Gastroesophageal sphincter (tissue), 4 donors: ENCODE measurements at regions not wholly inside any gene's neighbourhood (a gene's known extent, or its start where the extent isn't known, plus 50 kb on each side); places are given as distances from the start of the nearest gene placed in this dataset.

ENCODE experiments used
- ATAC-seq: fragments of 150-250 bp; one replicate; pipeline ENCODE4 v1.9.1; 2016; ENCODE audit warnings: mild to moderate bottlenecking, moderate library complexity
- H3K27ac ChIP-seq, 4 donors: fragments of 200-600 bp; sonication (generic) in 3 of 4; 1 replicate in 3 of 4; 2 replicates in 1 of 4; pipeline ENCODE4 v1.5.1; 2016 to 2019
- H3K27me3 ChIP-seq: fragments of 200-600 bp; sonication (generic); one replicate; pipeline ENCODE4 v1.5.1; 2019
- H3K36me3 ChIP-seq, 2 donors: fragments of 200-600 bp; sonication (generic); one replicate each; pipeline ENCODE4 v1.5.1; 2019; ENCODE audit warnings: control low read depth in 1 of 2
- H3K4me1 ChIP-seq, 3 donors: fragments of 200-600 bp; sonication (generic); 1 replicate in 2 of 3; 2 replicates in 1 of 3; pipeline ENCODE4 v1.5.1; 2016 to 2019; ENCODE audit warnings: control low read depth in 2 of 3
- H3K4me3 ChIP-seq, 2 donors: fragments of 200-600 bp; sonication (generic); one replicate each; pipeline ENCODE4 v1.5.1; 2019; ENCODE audit warnings: mild to moderate bottlenecking in 1 of 2, moderate library complexity in 1 of 2
- H3K9me3 ChIP-seq, 3 donors: fragments of 200-600 bp; sonication (generic); one replicate each; pipeline ENCODE4 v1.5.1; 2017 to 2019; ENCODE audit warnings: control low read depth in 2 of 3
- CTCF ChIP-seq, 4 experiments: fragments of 200-600 bp in 2 of 4; fragments of 450-650 bp in 2 of 4; sonication (generic) in 1 of 4; IDR thresholded peaks; one replicate each; pipeline ENCODE4 v1.5.1; 2017 to 2019; ENCODE audit warnings: antibody characterized with exemption in 4 of 4, mild to moderate bottlenecking in 2 of 4, moderate library complexity in 2 of 4
- EP300 ChIP-seq: sonication (generic); formaldehyde crosslinking; IDR thresholded peaks from one replicate; pipeline ENCODE4 v1.6.1; 2017; ENCODE audit warnings: antibody characterized with exemption, mild to moderate bottlenecking
- POLR2A ChIP-seq, 2 donors: fragments of 450-650 bp; IDR thresholded peaks; one replicate each; pipeline ENCODE4 v1.6.1; 2017; ENCODE audit warnings: antibody characterized with exemption in 2 of 2, mild to moderate bottlenecking in 2 of 2, moderate library complexity in 1 of 2
- POLR2AphosphoS5 ChIP-seq: sonication (generic); formaldehyde crosslinking; IDR thresholded peaks from one replicate; pipeline ENCODE4 v1.6.1; 2017; ENCODE audit warnings: antibody characterized with exemption
- WGBS, 2 donors: methylation state at CpG; one replicate each; pipeline ENCODE4 v1.1.5; 2018; ENCODE audit warnings: low coverage in 1 of 2; 5-methylcytosine and 5-hydroxymethylcytosine counted together

DNA sequence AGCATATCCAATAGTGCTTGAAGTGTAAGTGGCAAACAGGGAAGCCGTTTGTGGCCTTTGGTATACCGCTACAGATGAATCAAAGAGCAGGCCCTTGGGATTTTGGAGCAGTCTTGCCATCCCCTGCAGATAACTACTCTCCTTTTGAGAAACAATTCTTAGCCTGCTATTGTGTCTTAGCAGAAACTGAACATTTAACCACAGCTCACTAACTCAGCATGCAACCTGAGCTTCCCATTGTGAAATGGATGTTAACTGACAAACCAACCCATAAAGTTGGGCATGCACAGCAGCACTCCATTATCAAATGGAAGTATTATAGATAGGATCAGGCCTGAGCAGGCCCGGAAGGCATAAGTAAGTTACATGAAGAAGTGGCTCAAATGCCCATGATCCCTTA is 315.3 kb upstream of the PTGER4 start:
- ATAC-seq: no peak
- no peak overlapping the region for H3K4me3 ChIP-seq
- H3K27me3 ChIP-seq: no peaks in the 10 kb centered on the region
- WGBS, 2 donors: 86 to 100% methylated on average over 1 to 3 of the region's 3 CpGs
- no peaks in the 10 kb centered on the region for H3K9me3 ChIP-seq
- no peaks in the 10 kb centered on the region for H3K4me1 ChIP-seq
- H3K27ac ChIP-seq: no peak overlapping the region
- H3K36me3 ChIP-seq: no peaks in the 10 kb centered on the region
- no peak for TF ChIP-seq POLR2A (IDR thresholded peaks at IDR 0.05)
- TF ChIP-seq EP300: no peak
- TF ChIP-seq CTCF (IDR thresholded peaks at IDR 0.05): no peak
- no peak for TF ChIP-seq POLR2AphosphoS5

GRCh38 chr5:40361378-40361777 is 318.3 kb upstream of the PTGER4 start:
- Histone ChIP-seq H3K4me1 (peaks cover 0 to 18% (median 0%) of the 10 kb centered on the region in 3 donors), H3K27ac (no peak overlapping the region), H3K27me3 (no peaks in the 10 kb centered on the region), H3K36me3 (no peaks in the 10 kb centered on the region), H3K9me3 (no peaks in the 10 kb centered on the region), H3K4me3 (no peak overlapping the region)
- TF ChIP-seq POLR2AphosphoS5: no peak
- no peak for TF ChIP-seq CTCF (IDR thresholded peaks at IDR 0.05)
- no peak for TF ChIP-seq POLR2A (IDR thresholded peaks at IDR 0.05)
- TF ChIP-seq EP300: no peak
- ATAC-seq: no peak
- WGBS, 2 donors: 100% methylated on average over 2 of the region's 2 CpGs

DNA sequence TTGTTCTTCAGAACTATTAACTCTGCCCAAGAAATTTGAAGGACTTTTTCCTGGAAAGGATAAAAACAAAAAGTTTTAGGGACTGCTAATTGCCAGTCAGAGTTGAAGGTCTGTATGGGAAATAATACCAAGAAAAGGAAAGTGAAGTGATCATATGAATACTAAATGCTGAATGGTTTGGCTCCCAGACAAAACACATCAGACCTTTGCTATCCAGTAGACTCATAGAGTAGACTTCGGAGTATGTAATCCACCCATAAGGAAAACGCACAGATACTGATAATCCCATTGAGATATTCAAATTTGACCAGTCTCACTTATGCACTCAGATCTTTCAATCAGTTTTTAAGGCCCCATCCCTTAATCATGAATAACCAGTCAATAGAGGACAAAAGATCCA is 319.0 kb upstream of the PTGER4 start:
- no peaks in the 10 kb centered on the region for H3K27me3 ChIP-seq
- no peak for TF ChIP-seq CTCF (IDR thresholded peaks at IDR 0.05)
- no peak for TF ChIP-seq POLR2AphosphoS5
- TF ChIP-seq POLR2A (IDR thresholded peaks at IDR 0.05): no peak
- TF ChIP-seq EP300: no peak
- ATAC-seq: no peak
- no peak overlapping the region for H3K27ac ChIP-seq
- WGBS, 2 donors: 63 to 88% methylated on average over 2 of the region's 2 CpGs
- no peaks in the 10 kb centered on the region for H3K36me3 ChIP-seq
- H3K9me3 ChIP-seq: no peaks in the 10 kb centered on the region
- peaks cover 0 to 25% (median 0%) of the 10 kb centered on the region in 3 donors for H3K4me1 ChIP-seq
- H3K4me3 ChIP-seq: no peak overlapping the region

DNA sequence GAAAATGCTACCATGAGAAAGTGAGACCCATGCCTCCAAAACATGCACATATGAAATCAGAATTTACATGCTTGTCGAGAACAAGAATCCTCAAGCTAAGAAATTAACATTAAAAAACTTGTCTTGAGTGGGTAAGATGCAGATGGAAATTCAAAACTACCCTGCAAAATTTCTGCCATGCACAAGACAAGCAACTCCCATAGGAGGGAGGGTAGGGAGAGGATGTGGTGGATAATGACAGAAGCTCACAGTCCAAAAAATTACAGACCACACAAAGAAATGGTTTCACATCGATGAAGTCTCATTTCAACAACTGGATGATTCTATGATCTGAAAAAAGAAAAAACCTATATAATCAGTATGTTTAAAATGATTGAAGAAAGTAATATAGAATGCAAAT is 319.9 kb upstream of the PTGER4 start:
- Histone ChIP-seq H3K4me3 (no peak overlapping the region), H3K4me1 (peaks cover 0 to 25% (median 0%) of the 10 kb centered on the region in 3 donors), H3K36me3 (no peaks in the 10 kb centered on the region), H3K9me3 (no peaks in the 10 kb centered on the region), H3K27me3 (no peaks in the 10 kb centered on the region), H3K27ac (no peak overlapping the region)
- TF ChIP-seq EP300 (no peak), CTCF (IDR thresholded peaks at IDR 0.05) (no peak), POLR2AphosphoS5 (no peak), POLR2A (IDR thresholded peaks at IDR 0.05) (no peak)
- WGBS, 2 donors: 53 to 82% methylated on average over 2 of the region's 2 CpGs
- no peak for ATAC-seq

GRCh38 chr5:40359093-40359492 is 320.6 kb upstream of the PTGER4 start:
- Histone ChIP-seq H3K9me3 (no peaks in the 10 kb centered on the region), H3K4me1 (peaks cover 0 to 25% (median 0%) of the 10 kb centered on the region in 3 donors), H3K27me3 (no peaks in the 10 kb centered on the region), H3K27ac (no peak overlapping the region), H3K36me3 (no peaks in the 10 kb centered on the region), H3K4me3 (no peak overlapping the region)
- no peak for ATAC-seq
- 86% methylated on average over 1 of the region's 1 CpG; no CpG with 5 or more reads in 1 of the 2 donors for WGBS, 2 donors
- no peak for TF ChIP-seq EP300
- TF ChIP-seq CTCF (IDR thresholded peaks at IDR 0.05): no peak
- no peak for TF ChIP-seq POLR2AphosphoS5
- no peak for TF ChIP-seq POLR2A (IDR thresholded peaks at IDR 0.05)
